22Rv1 (cell line): ENCODE measurements at regions not wholly inside any gene's neighbourhood (a gene's known extent, or its start where the extent isn't known, plus 50 kb on each side); places are given as distances from the start of the nearest gene placed in this dataset.

Experiments
- H3K27ac ChIP-seq: fragments of 450-650 bp; 2 replicates; pipeline ENCODE4 v1.5.1; 2017
- CTCF ChIP-seq: fragments of 450-650 bp; IDR thresholded peaks from 2 replicates; pipeline ENCODE4 v1.5.1; 2017; ENCODE audit warnings: mild to moderate bottlenecking
- ZFX ChIP-seq: fragments of 450-650 bp; IDR thresholded peaks from 2 replicates; pipeline ENCODE4 v1.6.1; 2017; ENCODE audit warnings: antibody characterized with exemption, borderline replicate concordance

DNA sequence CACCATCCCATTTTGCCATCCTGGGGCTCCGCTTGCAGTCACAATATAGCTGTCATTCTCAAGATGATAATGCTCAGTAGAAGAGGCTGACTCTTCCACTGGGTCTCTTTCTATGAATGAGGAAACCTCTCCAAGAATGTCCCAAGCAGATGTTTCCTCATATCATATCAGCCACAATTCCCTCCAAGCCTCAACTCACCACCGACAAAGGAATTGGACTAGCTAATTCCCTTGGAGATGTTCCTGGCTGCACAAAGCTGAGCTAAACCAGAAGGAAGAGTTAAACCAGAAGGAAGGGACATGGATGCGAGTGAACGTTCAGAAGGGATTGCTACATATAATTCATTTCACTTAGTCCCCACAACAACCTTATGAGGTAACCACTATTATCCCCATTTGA, 65.0 kb upstream of the NPAS2 start:
- no peak for TF ChIP-seq ZFX
- no peak for TF ChIP-seq CTCF
- H3K27ac ChIP-seq: no peak overlapping the region

DNA sequence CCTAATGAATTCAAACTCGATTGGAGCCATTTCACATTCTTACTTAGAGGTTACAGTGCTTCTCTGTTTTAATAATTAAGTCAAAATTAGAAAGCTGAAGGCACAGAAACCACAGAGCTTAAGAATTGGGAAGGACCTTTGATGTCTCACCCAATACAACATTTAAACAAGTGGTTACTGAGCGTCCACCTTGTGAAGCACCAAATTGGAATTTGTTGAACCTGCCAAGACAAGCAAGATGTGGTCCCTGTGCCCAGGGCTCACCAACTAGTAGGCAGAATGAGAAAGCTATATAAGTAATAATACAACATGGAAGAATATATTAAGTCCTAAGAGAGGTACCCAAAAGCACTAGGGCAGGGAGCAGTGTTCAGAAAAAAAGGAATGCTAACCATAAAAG, 64.5 kb upstream of the NPAS2 start:
- no peak for TF ChIP-seq CTCF
- no peak for TF ChIP-seq ZFX
- H3K27ac ChIP-seq: no peak overlapping the region

- no peak overlapping the region for H3K27ac ChIP-seq
- TF ChIP-seq ZFX (no peak), CTCF (no peak)
Observed at GRCh38 chr2:100756704-100757103, 63.2 kb upstream of the NPAS2 start.

- TF ChIP-seq CTCF: no peak
- TF ChIP-seq ZFX: no peak
- no peak overlapping the region for H3K27ac ChIP-seq
Observed at GRCh38 chr2:100757621-100758394, 62.1 kb upstream of the NPAS2 start.

DNA sequence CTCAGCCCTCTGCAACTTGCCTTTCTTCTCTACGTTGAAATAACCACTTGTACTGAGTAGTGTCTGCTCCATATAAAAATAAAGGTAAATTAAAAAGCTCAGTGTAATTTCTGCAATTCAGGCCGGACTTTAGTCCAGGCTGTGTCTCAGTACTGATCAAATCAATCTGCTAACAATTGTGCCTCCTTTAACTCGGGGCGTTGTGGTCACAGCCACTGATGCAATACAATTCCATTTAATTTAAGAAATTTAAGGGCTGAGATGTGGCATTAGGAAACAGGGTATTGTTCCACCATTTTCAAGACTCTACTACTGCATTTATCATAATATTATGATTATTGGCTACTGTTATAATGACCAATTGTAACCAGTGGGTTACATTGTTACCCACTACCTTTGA, 60.0 kb upstream of the NPAS2 start:
- H3K27ac ChIP-seq: no peak overlapping the region
- TF ChIP-seq CTCF (no peak), ZFX (no peak)

DNA sequence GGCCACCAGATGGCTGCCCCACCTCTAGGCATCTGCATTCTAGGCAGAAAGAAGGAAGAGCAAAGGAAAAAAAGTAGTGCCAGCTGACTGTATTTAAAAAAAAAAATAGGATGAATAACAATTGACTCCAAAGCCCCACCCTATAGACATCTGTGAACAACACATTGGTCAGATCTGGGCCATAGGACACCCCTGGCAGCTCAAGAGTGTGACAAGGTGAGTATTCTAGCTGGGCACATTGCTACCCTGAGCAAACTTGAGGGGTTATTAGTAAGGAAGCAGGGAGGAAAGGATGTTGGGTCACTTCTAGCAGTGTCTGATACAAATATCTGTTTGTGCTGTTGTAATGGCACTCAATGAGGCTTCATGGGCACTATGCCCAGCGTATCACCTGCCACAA, 58.6 kb upstream of the NPAS2 start:
- no peak overlapping the region for H3K27ac ChIP-seq
- TF ChIP-seq CTCF (no peak), ZFX (no peak)

DNA sequence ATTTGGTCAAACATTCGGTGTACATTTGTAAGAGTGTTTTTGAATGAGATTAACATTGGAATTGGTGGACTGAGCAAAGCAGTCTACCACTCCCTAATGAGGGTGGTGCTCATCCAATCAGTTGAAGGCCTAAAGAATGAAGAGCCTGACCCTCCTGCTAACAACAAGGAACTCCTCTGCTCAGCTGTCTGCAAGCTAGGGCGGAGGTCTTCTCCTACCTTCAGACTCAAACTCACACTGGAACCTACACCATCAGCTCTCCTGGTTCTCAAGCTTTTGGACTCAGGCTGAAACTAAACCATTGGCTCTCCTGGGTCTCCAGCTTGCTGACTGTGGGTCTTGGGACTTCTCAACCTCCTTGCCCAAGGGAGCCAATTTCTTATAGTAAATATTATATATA, 55.5 kb upstream of the NPAS2 start:
- no peak for TF ChIP-seq ZFX
- no peak for TF ChIP-seq CTCF
- no peak overlapping the region for H3K27ac ChIP-seq
